ENCODE measurements at regions not wholly inside any gene's neighbourhood (a gene's known extent, or its start where the extent isn't known, plus 50 kb on each side); places are given as distances from the start of the nearest gene placed in this dataset.
"Not testable (repeated sequence)": the region's sequence is repeated elsewhere in the genome, so short reads cannot be mapped to it uniquely, and the experiment has no call there.

DNA sequence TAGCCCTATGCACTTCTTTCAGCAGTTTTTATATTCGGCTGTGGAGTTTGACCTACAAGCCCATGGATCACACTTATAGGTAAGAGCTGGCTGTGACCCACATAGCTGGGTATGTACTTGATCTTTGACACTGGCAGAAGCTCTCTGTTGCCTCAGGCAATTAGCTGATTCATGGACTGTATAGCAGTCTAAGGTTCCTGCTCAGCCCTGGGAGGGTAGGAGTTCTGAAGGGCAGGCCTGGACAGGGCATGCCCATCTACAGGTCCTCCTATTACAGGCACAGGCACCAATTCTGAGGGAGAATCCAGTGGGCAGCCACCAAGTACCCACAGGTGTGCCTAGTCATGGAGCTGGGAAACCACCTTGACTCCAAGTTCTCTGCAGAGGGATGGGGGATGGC is 301.8 kb upstream of the GALNT5 start:
- no peak for DNase-seq

- DNase-seq: no peak
Observed at GRCh38 chr2:156956161-156956560, 301.3 kb upstream of the GALNT5 start.

DNA sequence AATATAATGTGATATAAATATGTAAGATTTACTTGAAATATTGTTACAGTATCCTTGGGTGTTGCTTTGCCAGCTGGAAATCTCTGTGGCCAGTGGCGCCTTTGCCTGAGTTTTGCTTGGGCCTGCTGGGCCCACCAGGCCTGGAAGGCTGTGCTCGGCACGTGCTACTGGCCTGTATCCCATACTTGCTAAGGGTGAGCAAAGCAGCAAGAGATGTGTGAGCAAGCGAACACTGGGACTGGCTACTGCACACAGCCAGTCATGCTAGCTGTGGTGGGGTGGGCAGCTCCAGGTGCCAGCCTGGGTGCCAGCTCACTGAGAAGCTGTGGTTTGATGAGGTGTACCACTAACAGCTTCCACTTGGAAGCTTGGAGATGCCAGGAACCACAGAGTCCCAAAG is 299.1 kb upstream of the GALNT5 start:
- no peak for DNase-seq

- no peak for DNase-seq
Observed at GRCh38 chr2:156959481-156959880, 298.0 kb upstream of the GALNT5 start.

GRCh38 chr2:156982615-156983014 is 274.9 kb upstream of the GALNT5 start:
- no peak for DNase-seq

DNA sequence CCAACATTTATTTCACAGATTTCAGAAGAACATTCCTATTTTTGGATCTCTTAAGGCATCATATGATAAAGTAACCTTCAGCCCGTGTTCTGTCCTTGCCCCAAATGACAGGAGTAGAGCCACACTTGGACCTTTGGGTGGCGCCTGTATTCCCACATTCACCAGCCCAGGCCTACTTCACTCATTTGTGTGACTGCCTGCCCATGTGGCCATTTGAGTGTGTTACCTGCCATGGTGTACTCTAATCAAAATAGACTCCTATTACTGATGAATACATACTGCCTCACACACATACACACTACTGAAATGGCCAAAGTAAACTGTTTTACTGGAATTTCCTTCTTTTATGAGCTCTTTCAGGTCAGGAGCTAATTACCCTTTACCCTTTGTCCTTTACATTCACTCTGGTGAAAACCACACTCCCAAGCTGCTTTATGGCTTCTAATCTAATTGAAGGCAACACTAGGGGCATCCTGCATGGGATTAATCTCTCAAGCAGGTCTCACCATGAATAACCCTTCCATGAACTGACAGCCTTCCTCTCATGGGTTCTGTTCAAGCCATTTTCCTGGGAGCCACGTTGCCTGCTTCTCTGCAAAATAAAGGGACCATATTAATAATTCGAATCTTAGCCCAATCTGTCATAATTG is 271.0 kb upstream of the GALNT5 start:
- DNase-seq: no peak

GRCh38 chr2:156999661-157000060 is 257.8 kb upstream of the GALNT5 start:
- no peak for DNase-seq

GRCh38 chr2:157004789-157005188 is 252.7 kb upstream of the GALNT5 start:
- DNase-seq: no peak

DNA sequence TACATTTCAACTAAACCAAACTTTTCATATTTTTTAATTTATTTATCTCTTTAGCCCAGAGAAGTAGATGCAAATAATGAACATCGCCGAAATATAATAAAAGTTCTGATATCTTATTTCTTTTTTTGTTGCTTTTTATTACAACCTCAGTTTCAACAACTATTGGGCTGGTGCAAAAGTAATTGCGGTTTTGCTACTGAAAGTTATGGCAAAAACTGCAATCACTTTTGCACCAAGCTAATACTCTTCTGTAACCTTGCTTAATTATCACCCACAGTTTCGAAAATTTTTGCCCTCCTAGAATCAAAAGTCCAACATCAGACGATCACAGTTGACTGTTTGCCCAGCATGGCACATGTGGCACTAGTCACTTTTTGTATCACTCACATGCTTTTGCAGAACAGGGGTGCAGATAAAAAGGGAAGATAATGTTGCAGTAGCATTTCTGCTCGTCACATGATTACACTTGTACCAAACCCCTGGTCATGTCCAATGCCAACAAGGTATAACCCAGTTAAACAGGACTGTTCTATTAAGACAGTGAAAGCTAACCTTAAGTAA is 242.4 kb upstream of the GALNT5 start:
- DNase-seq: no peak

DNA sequence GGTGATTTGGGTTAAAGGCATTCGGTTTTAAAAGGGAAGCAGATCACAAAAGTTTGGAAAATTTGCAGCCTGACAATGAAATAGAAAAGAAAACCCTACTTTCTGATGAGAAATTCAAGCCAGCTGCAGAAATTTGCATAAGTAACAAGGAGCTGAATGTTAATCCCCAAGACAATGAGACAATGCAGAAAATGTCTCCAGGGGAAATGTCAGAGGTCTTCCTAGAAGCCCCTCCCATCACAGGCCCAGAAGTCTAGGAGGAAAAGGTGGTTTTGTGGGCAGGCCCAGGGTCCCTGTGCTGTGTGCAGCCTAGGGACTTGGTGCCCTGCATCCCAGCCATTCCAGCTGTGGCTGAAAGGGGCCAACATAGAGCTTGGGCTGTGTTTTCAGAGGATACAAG is 234.2 kb upstream of the GALNT5 start:
- DNase-seq: not testable (repeated sequence)

DNA sequence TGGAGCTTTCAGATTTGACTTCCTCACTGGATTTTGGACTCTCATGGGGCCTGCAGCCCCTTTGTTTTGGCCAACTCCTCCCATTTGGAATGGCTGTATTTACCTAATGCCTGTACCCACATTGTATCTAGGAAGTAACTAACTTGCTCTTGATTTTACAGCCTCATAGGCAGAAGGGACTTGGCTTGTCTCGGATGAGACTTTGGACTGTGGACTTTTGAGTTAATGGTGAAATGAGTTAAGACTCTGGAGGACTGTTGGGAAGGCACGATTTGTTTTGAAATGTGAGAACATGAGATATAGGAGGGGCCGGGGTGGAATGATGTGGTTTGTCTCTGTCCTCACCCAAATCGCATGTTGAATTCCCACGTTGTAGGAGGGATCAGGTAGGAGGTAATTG is 233.4 kb upstream of the GALNT5 start:
- no peak for DNase-seq

DNA sequence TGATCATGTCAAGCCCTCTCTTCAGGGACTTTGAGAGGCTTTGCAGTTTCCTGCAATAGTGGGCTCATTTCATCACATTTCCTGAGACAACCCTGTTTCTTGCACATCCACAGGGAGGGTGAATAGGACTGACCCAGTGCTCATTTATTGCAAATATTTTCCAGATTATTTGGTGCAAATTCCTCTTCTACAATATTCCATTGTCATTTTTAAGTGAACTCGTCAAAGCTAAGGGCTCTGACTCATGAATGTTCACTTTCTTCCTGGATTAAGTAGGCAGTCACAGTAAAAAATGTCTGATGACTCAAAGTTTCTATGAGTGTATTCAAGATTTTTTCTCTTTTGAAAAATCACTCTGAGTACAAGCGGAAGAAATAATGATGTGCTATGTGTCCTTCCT is 225.5 kb upstream of the GALNT5 start:
- DNase-seq: no peak

GRCh38 chr2:157036726-157037125 is 220.8 kb upstream of the GALNT5 start:
- DNase-seq: no peak

- DNase-seq: no peak
Observed at GRCh38 chr2:157043786-157044185, 213.7 kb upstream of the GALNT5 start.

DNA sequence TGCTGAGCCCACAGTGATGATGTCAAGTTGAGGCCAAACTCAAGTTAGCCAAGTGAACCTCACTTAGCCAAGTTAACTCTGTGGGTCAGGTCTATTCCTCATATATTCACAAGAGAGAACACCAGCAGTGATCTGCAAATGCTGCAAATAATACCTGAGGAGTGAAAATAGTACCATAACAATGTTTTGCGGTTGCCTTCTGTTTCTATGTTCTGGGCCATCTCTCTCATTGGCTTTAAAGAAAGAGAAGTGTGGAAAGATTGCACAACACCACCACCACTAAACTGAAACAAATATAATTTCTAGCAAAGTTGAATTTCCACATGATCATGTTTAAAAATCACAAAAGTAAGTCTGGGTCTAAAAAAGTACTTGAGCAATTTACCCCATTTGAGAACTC is 211.1 kb upstream of the GALNT5 start:
- DNase-seq: no peak

DNA sequence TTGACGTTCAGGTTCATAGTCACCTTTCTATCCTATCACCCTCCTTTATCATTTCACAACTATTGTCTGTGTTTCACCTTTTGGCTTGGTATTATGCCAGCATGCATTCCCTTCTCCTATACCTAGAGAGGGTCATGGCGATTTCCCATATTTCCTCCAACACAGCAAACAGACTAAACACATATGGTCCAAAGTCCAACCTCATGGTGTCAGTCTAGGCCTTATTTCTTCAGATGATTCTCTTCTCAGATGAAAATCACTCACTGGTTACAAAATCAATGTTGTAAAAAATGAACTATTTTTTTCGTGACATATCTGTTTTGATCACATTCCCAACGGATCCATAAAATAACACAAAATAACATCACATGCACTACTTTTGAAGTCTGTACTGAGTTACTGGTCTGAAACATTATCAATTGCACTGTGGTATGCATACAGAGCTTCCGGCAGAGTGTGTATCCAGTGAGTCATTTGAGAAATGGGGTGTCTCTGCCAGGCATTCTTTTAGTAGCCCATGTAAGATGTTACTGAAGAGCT is 204.8 kb upstream of the GALNT5 start:
- no peak for DNase-seq

GRCh38 chr2:157053876-157054275 is 203.6 kb upstream of the GALNT5 start:
- no peak for DNase-seq

DNA sequence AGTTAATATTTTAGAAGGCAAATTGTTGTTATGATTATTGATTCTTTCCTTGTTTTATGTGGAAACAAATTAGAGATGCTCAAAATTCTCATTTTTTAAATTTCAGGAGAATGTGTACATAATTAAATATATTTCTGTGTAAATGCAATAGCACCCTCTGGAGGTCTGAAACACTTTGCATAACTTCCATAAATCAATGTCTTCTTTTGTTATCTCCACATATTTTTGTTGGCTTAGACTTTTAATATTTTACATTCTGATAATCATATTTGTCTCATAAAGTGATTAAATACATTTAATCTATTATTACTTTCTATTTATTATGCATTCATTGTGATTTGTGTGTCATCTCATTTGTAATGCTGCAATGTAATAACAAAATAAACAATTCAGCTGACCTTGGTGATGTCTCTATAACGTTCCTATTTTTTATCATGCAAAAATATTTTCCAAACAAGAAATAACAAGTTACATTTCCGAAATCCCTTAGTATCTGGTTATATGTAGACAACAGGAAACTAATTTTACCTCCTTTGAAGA is 201.8 kb upstream of the GALNT5 start:
- no peak for DNase-seq

DNA sequence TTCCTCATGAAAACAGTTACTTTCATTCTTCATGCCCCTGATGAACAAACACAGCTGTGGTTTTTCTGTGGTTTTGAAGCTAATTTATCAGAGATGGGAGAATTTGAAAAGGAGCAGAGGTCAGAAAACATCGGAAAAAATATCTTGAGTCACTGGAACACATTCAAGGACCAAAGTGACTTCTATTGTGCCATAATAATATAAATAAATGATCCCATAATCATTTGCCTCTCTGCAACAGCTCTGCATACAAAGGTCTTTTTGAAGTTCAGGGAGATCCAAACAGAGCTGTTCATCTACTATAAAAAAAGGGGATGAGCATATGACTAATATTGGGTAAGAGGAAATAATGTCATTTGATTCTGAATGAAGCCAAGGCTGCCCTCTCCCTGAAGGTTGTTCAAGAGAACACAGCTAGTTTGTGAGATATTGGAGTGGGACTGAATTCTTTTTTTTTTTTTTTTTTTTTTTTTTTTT is 201.3 kb upstream of the GALNT5 start:
- no peak for DNase-seq

- no peak for DNase-seq
Observed at GRCh38 chr2:157058161-157058560, 199.3 kb upstream of the GALNT5 start.

GRCh38 chr2:157059036-157059435 is 198.5 kb upstream of the GALNT5 start:
- no peak for DNase-seq

- no peak for DNase-seq
Observed at GRCh38 chr2:157061799-157062198, 195.7 kb upstream of the GALNT5 start.

- no peak for DNase-seq
Observed at GRCh38 chr2:157067562-157067961, 189.9 kb upstream of the GALNT5 start.

- no peak for DNase-seq
Observed at GRCh38 chr2:157068237-157068636, 189.3 kb upstream of the GALNT5 start.

DNA sequence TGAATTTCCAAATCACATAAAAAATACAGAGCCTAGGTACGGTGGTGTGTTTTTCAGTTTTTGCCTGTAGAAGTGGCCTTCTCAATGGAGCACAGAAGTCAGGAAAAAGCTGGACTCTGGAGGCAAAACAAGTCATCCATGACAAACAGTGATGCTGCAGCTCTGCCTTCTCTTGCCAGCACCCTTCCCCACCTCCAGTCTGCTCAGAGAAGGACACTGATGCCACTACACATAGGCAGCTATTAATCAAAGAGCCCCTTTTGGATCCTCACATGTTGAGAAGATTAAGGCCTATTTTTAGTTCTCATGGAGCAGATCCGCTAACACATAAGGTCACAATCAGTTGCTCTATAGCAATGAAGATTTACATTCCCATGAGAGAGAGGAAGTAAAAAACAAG is 181.6 kb upstream of the GALNT5 start:
- DNase-seq: no peak

Measured in NCI-H187 treated with DMSO at 0.1 percent for 48 hours (cell line).